ENCODE measurements at regions not wholly inside any gene's neighbourhood (a gene's known extent, or its start where the extent isn't known, plus 50 kb on each side); places are given as distances from the start of the nearest gene placed in this dataset.

DNA sequence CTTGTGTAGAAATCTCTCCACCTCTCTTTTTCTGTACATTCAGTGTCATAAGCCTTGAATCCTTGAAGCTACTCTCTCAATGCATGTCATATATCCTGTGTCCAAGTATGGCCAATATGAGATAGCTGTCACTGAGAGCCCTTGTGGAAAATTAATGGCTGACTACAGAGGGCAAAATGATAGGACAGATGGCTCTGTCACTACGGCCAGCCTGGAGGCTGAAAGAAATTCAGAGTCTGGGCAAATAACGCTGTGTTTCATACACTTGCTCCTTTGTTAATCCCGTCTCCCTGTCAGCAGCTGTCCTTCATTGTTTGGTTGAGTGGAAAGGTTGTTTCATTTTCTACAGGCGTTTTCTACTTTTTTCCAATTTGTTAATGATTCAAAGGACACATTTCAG lies 70.4 kb upstream of the VGLL2 start:
- Mint-ChIP-seq H3K4me1 (ENCODE audit: low read depth) (no peaks in the 10 kb centered on the region), H3K36me3 (ENCODE audit: low read depth) (no peaks in the 10 kb centered on the region), H3K9me3 (ENCODE audit: low read depth) (no peaks in the 10 kb centered on the region), H3K27me3 (ENCODE audit: low read depth) (peaks cover 3% of the 10 kb centered on the region), H3K4me3 (ENCODE audit: unreplicated experiment) (no peak overlapping the region), H3K27ac (ENCODE audit: unreplicated experiment) (no peak overlapping the region)
- DNase-seq (ENCODE audit: low spot score) = no peak
- TF ChIP-seq, protein P1, sequence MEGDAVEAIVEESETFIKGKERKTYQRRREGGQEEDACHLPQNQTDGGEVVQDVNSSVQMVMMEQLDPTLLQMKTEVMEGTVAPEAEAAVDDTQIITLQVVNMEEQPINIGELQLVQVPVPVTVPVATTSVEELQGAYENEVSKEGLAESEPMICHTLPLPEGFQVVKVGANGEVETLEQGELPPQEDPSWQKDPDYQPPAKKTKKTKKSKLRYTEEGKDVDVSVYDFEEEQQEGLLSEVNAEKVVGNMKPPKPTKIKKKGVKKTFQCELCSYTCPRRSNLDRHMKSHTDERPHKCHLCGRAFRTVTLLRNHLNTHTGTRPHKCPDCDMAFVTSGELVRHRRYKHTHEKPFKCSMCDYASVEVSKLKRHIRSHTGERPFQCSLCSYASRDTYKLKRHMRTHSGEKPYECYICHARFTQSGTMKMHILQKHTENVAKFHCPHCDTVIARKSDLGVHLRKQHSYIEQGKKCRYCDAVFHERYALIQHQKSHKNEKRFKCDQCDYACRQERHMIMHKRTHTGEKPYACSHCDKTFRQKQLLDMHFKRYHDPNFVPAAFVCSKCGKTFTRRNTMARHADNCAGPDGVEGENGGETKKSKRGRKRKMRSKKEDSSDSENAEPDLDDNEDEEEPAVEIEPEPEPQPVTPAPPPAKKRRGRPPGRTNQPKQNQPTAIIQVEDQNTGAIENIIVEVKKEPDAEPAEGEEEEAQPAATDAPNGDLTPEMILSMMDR (IDR thresholded peaks at IDR 0.05) = no peak

DNA sequence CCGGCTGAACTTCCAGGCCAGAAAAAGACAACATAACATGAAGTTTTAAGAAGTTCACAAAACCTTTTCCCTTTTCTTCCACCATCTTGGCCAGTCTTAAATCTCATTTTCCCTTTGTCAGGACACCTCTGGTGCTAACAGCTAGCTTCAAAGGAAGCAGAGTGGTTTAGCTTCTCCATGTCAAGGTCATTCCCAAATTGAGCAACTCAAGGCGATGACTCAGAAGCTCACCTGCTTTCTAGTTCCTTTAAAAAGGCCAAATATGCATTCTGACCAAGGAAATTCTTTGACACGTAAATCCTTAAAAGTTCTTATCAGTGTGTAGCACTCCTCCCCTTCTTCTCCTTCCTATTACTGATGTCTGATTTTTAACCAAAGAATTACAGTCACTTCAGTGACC lies 69.6 kb upstream of the VGLL2 start:
- Mint-ChIP-seq H3K36me3 (ENCODE audit: low read depth) (no peaks in the 10 kb centered on the region), H3K27me3 (ENCODE audit: low read depth) (peaks cover 2% of the 10 kb centered on the region), H3K4me1 (ENCODE audit: low read depth) (no peaks in the 10 kb centered on the region), H3K4me3 (ENCODE audit: unreplicated experiment) (no peak overlapping the region), H3K27ac (ENCODE audit: unreplicated experiment) (no peak overlapping the region), H3K9me3 (ENCODE audit: low read depth) (no peaks in the 10 kb centered on the region)
- no peak for DNase-seq (ENCODE audit: low spot score)
- TF ChIP-seq, protein P1 (IDR thresholded peaks at IDR 0.05) = no peak

DNA sequence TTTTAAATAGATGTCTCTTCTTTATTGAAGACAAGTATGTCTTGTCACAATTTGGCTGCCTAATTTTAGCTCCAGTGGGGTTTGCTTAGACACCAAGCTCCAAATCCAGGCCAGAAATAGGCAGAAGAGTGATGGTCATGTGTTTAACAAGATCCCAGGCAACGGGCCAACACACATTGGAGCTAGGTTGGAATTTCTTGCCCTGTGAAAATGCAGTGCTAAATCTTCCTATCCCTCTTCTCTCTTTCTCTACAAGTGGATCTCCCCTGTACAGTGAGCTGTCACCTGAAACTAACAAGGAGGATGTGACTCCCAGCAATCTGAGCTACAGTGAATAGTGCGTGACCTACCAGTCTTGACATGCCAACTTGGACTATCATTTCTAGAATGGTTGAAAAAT lies 65.3 kb upstream of the VGLL2 start:
- no peaks in the 10 kb centered on the region for H3K9me3 Mint-ChIP-seq (ENCODE audit: low read depth)
- DNase-seq (ENCODE audit: low spot score) = no peak
- no peak overlapping the region for H3K4me3 Mint-ChIP-seq (ENCODE audit: unreplicated experiment)
- H3K4me1 Mint-ChIP-seq (ENCODE audit: low read depth) = no peaks in the 10 kb centered on the region
- H3K27ac Mint-ChIP-seq (ENCODE audit: unreplicated experiment) = no peak overlapping the region
- no peaks in the 10 kb centered on the region for H3K27me3 Mint-ChIP-seq (ENCODE audit: low read depth)
- no peaks in the 10 kb centered on the region for H3K36me3 Mint-ChIP-seq (ENCODE audit: low read depth)
- TF ChIP-seq, protein P1 (IDR thresholded peaks at IDR 0.05) = no peak

DNA sequence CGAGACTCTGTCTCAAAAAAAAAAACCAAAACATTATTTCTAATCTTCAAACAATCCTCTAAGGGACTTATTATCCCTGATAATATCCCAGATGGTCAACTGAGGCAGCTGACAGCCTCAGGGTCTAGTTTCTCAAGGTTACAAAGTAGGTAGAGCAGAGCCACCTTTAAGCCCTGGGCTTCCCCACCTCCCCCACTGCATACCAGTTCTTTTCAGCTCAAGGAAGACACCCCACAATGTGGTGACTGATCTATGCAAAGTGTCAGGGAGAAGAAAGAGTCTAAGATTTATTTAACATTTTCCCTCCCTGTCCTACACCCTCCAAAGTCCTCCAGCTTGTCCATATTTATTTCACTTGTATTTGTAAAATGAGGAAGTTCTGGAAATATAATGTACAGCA lies 60.5 kb upstream of the VGLL2 start:
- Mint-ChIP-seq H3K27ac (ENCODE audit: unreplicated experiment) (no peak overlapping the region), H3K4me1 (ENCODE audit: low read depth) (no peaks in the 10 kb centered on the region), H3K36me3 (ENCODE audit: low read depth) (no peaks in the 10 kb centered on the region), H3K27me3 (ENCODE audit: low read depth) (peaks cover 2% of the 10 kb centered on the region), H3K4me3 (ENCODE audit: unreplicated experiment) (no peak overlapping the region), H3K9me3 (ENCODE audit: low read depth) (peaks cover 2% of the 10 kb centered on the region)
- no peak for DNase-seq (ENCODE audit: low spot score)
- TF ChIP-seq, protein P1 (IDR thresholded peaks at IDR 0.05) = no peak

DNA sequence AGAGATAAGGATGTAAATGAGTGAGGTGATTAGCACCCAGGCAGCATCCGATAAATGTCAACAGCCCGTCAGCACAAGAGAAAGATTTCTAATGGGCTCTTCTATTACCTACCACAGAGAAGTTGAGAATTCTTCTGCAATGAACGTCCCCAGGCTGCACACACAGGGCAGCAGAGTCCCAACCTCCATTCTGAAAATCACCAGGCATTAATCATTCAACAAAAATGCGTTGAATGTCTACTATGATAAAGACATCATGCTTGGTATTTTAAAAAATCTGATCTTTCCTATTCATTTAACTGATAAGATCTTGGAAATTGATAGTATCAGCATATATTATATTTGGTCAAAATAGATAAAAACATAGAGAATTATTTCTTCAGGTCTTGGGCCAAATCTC lies 59.5 kb upstream of the VGLL2 start:
- no peak for DNase-seq (ENCODE audit: low spot score)
- Mint-ChIP-seq H3K36me3 (ENCODE audit: low read depth) (no peaks in the 10 kb centered on the region), H3K4me3 (ENCODE audit: unreplicated experiment) (no peak overlapping the region), H3K4me1 (ENCODE audit: low read depth) (no peaks in the 10 kb centered on the region), H3K27ac (ENCODE audit: unreplicated experiment) (no peak overlapping the region), H3K27me3 (ENCODE audit: low read depth) (peaks cover 2% of the 10 kb centered on the region), H3K9me3 (ENCODE audit: low read depth) (peaks cover 2% of the 10 kb centered on the region)
- TF ChIP-seq, protein P1 (IDR thresholded peaks at IDR 0.05) = no peak

Data from chondrocyte (in vitro differentiated cells).